ENCODE measurements at regions not wholly inside any gene's neighbourhood (a gene's known extent, or its start where the extent isn't known, plus 50 kb on each side); places are given as distances from the start of the nearest gene placed in this dataset.

GRCh38 chr10:28958468-28958867 lies 281.1 kb downstream of the BAMBI start:
- Histone ChIP-seq H3K4me1 (ENCODE audit: control insufficient read depth in 4 of 4, insufficient read depth in 4 of 4, low read length in 3 of 4) (no peaks in the 10 kb centered on the region), H3K27ac (ENCODE audit: low read depth in 1 of 2, low read length in 2 of 2) (no peak overlapping the region), H3K4me3 (ENCODE audit: low read depth in 1 of 3, low read length in 3 of 3) (no peak overlapping the region), H3K36me3 (ENCODE audit: control insufficient read depth in 4 of 4, insufficient read depth in 3 of 4, low read depth in 1 of 4, low read length in 3 of 4) (no peaks in the 10 kb centered on the region), H3K9me3 (ENCODE audit: control insufficient read depth in 4 of 4, low read length in 3 of 4) (no peaks in the 10 kb centered on the region), H3K9ac (ENCODE audit: low read depth in 1 of 2, low read length in 2 of 2) (no peak overlapping the region), H3K27me3 (ENCODE audit: control insufficient read depth in 4 of 4, insufficient read depth in 4 of 4, low read length in 3 of 4) (no peaks in the 10 kb centered on the region)
- TF ChIP-seq RXRA (IDR thresholded peaks at IDR 0.05) (no peak), MAX (IDR thresholded peaks at IDR 0.05) (no peak), FOXA2 (IDR thresholded peaks at IDR 0.05) (no peak), CTCF (IDR thresholded peaks at IDR 0.05; ENCODE audit: low read depth, low read length, missing input control) (no peak), RAD21 (IDR thresholded peaks at IDR 0.05) (no peak), FOXA1 (IDR thresholded peaks at IDR 0.05) (no peak), YY1 (IDR thresholded peaks at IDR 0.05) (no peak), GABPA (IDR thresholded peaks at IDR 0.05 in 1 of 2, conservative IDR thresholded peaks at IDR 0.05 in 1 of 2) (no peak), NR2F2 (IDR thresholded peaks at IDR 0.05) (no peak), ZBTB33 (IDR thresholded peaks at IDR 0.05) (no peak), EGR1 (IDR thresholded peaks at IDR 0.05; ENCODE audit: low read depth in 2 of 2) (no peak), TAF1 (conservative IDR thresholded peaks at IDR 0.05) (no peak), JUND (IDR thresholded peaks at IDR 0.05) (no peak), HNF4G (IDR thresholded peaks at IDR 0.05) (no peak), REST (IDR thresholded peaks at IDR 0.05) (no peak), ATF3 (IDR thresholded peaks at IDR 0.05) (no peak), SP1 (IDR thresholded peaks at IDR 0.05) (no peak), HNF4A (conservative IDR thresholded peaks at IDR 0.05) (no peak)
- no peak for DNase-seq (ENCODE audit: low spot score)
